ENCODE measurements at regions not wholly inside any gene's neighbourhood (a gene's known extent, or its start where the extent isn't known, plus 50 kb on each side); places are given as distances from the start of the nearest gene placed in this dataset.
A peak's percentile ranks its signal among the peaks of the same experiment; 100 is the strongest.

- Histone ChIP-seq H2AK5ac (ENCODE audit: low read length) (no peak overlapping the region), H3K23ac (ENCODE audit: low read length) (peak overlapping the region; percentile 0), H3K9ac (ENCODE audit: low read length) (no peak overlapping the region), H3K14ac (ENCODE audit: low read length) (no peak overlapping the region), H4K12ac (ENCODE audit: low read depth, low read length) (no peak overlapping the region), H4K8ac (ENCODE audit: low read depth, low read length) (no peak overlapping the region), H2BK120ac (ENCODE audit: insufficient read depth, low read length, poor library complexity) (no peak overlapping the region), H4K91ac (ENCODE audit: low read depth, low read length) (no peak overlapping the region), H3K79me1 (ENCODE audit: low read length) (no peaks in the 10 kb centered on the region), H3K79me2 (ENCODE audit: control insufficient read depth, insufficient read depth, low read length, poor library complexity) (no peaks in the 10 kb centered on the region), H2BK5ac (ENCODE audit: low read depth, low read length, poor library complexity) (no peak overlapping the region), H3K4me3 (ENCODE audit: low read depth, low read length) (no peak overlapping the region), H3K18ac (ENCODE audit: low read length) (no peak overlapping the region), H2BK12ac (ENCODE audit: low read length) (no peak overlapping the region), H3K36me3 (ENCODE audit: control insufficient read depth in 1 of 2, insufficient read depth in 2 of 2, low read length in 2 of 2) (no peaks in the 10 kb centered on the region), H3K4me1 (ENCODE audit: control insufficient read depth in 1 of 2, insufficient read depth in 2 of 2, low read length in 2 of 2) (peaks cover 3 to 4% of the 10 kb centered on the region in 2 experiments), H3K4ac (ENCODE audit: low read depth, low read length) (no peak overlapping the region), H2AFZ (ENCODE audit: insufficient read depth, low read length, poor library complexity) (no peak overlapping the region), H3K27me3 (ENCODE audit: insufficient read depth, low read length) (no peaks in the 10 kb centered on the region), H3K27ac (ENCODE audit: low read depth, low read length) (no peak overlapping the region), H3K9me3 (ENCODE audit: insufficient read depth, low read depth, low read length) (peaks cover 1% of the 10 kb centered on the region), H3K4me2 (ENCODE audit: low read length) (no peak overlapping the region)
- DNase-seq: no peak
- WGBS (ENCODE audit: extremely low coverage, insufficient coverage, insufficient read length): 100% methylated on average over 5 of the region's 5 CpGs
These were observed 275.3 kb downstream of the HRH4 start for GRCh38 chr18:24735624-24736231.

- Histone ChIP-seq H3K9ac (ENCODE audit: low read length) (no peak overlapping the region), H4K91ac (ENCODE audit: low read depth, low read length) (no peak overlapping the region), H3K18ac (ENCODE audit: low read length) (no peak overlapping the region), H2BK12ac (ENCODE audit: low read length) (no peak overlapping the region), H2BK120ac (ENCODE audit: insufficient read depth, low read length, poor library complexity) (no peak overlapping the region), H2AK5ac (ENCODE audit: low read length) (no peak overlapping the region), H3K4me2 (ENCODE audit: low read length) (no peak overlapping the region), H3K27ac (ENCODE audit: low read depth, low read length) (no peak overlapping the region), H2BK5ac (ENCODE audit: low read depth, low read length, poor library complexity) (no peak overlapping the region), H3K14ac (ENCODE audit: low read length) (no peak overlapping the region), H3K23ac (ENCODE audit: low read length) (no peak overlapping the region), H3K27me3 (ENCODE audit: insufficient read depth, low read length) (no peaks in the 10 kb centered on the region), H3K4ac (ENCODE audit: low read depth, low read length) (no peak overlapping the region), H3K79me1 (ENCODE audit: low read length) (no peaks in the 10 kb centered on the region), H3K79me2 (ENCODE audit: control insufficient read depth, insufficient read depth, low read length, poor library complexity) (no peaks in the 10 kb centered on the region), H3K9me3 (ENCODE audit: insufficient read depth, low read depth, low read length) (peaks cover 1% of the 10 kb centered on the region), H3K36me3 (ENCODE audit: control insufficient read depth in 1 of 2, insufficient read depth in 2 of 2, low read length in 2 of 2) (no peaks in the 10 kb centered on the region), H3K4me1 (ENCODE audit: control insufficient read depth in 1 of 2, insufficient read depth in 2 of 2, low read length in 2 of 2) (peaks cover 3% of the 10 kb centered on the region in 2 experiments), H2AFZ (ENCODE audit: insufficient read depth, low read length, poor library complexity) (no peak overlapping the region), H4K12ac (ENCODE audit: low read depth, low read length) (no peak overlapping the region), H3K4me3 (ENCODE audit: low read depth, low read length) (no peak overlapping the region), H4K8ac (ENCODE audit: low read depth, low read length) (no peak overlapping the region)
- no CpG with 5 or more reads among the region's 8 CpGs for WGBS (ENCODE audit: extremely low coverage, insufficient coverage, insufficient read length)
- no peak for DNase-seq
These were observed 276.4 kb downstream of the HRH4 start for GRCh38 chr18:24736662-24737330.

- Histone ChIP-seq H3K4me2 (ENCODE audit: low read length) (no peak overlapping the region), H3K36me3 (ENCODE audit: control insufficient read depth in 1 of 2, insufficient read depth in 2 of 2, low read length in 2 of 2) (no peaks in the 10 kb centered on the region), H2BK120ac (ENCODE audit: insufficient read depth, low read length, poor library complexity) (no peak overlapping the region), H4K91ac (ENCODE audit: low read depth, low read length) (no peak overlapping the region), H2BK12ac (ENCODE audit: low read length) (no peak overlapping the region), H3K9me3 (ENCODE audit: insufficient read depth, low read depth, low read length) (no peaks in the 10 kb centered on the region), H3K4me1 (ENCODE audit: control insufficient read depth in 1 of 2, insufficient read depth in 2 of 2, low read length in 2 of 2) (no peaks in the 10 kb centered on the region), H3K27me3 (ENCODE audit: insufficient read depth, low read length) (no peaks in the 10 kb centered on the region), H2BK5ac (ENCODE audit: low read depth, low read length, poor library complexity) (no peak overlapping the region), H3K79me2 (ENCODE audit: control insufficient read depth, insufficient read depth, low read length, poor library complexity) (no peaks in the 10 kb centered on the region), H2AK5ac (ENCODE audit: low read length) (no peak overlapping the region), H3K23ac (ENCODE audit: low read length) (no peak overlapping the region), H3K9ac (ENCODE audit: low read length) (no peak overlapping the region), H4K8ac (ENCODE audit: low read depth, low read length) (no peak overlapping the region), H3K79me1 (ENCODE audit: low read length) (no peaks in the 10 kb centered on the region), H4K12ac (ENCODE audit: low read depth, low read length) (no peak overlapping the region), H3K14ac (ENCODE audit: low read length) (no peak overlapping the region), H2AFZ (ENCODE audit: insufficient read depth, low read length, poor library complexity) (no peak overlapping the region), H3K27ac (ENCODE audit: low read depth, low read length) (no peak overlapping the region), H3K18ac (ENCODE audit: low read length) (no peak overlapping the region), H3K4ac (ENCODE audit: low read depth, low read length) (no peak overlapping the region), H3K4me3 (ENCODE audit: low read depth, low read length) (no peak overlapping the region)
- no CpG with 5 or more reads among the region's 2 CpGs for WGBS (ENCODE audit: extremely low coverage, insufficient coverage, insufficient read length)
- no peak for DNase-seq
These were observed 280.4 kb downstream of the HRH4 start for GRCh38 chr18:24740829-24741228.

- H2AFZ ChIP-seq (ENCODE audit: insufficient read depth, low read length, poor library complexity): no peak overlapping the region
- H3K9me3 ChIP-seq (ENCODE audit: insufficient read depth, low read depth, low read length): no peaks in the 10 kb centered on the region
- no peak overlapping the region for H3K18ac ChIP-seq (ENCODE audit: low read length)
- H4K91ac ChIP-seq (ENCODE audit: low read depth, low read length): no peak overlapping the region
- DNase-seq: no peak
- H3K23ac ChIP-seq (ENCODE audit: low read length): no peak overlapping the region
- H2BK12ac ChIP-seq (ENCODE audit: low read length): no peak overlapping the region
- no peak overlapping the region for H3K14ac ChIP-seq (ENCODE audit: low read length)
- no peak overlapping the region for H3K4ac ChIP-seq (ENCODE audit: low read depth, low read length)
- no CpG with 5 or more reads among the region's 1 CpG for WGBS (ENCODE audit: extremely low coverage, insufficient coverage, insufficient read length)
- no peak overlapping the region for H4K12ac ChIP-seq (ENCODE audit: low read depth, low read length)
- no peak overlapping the region for H4K8ac ChIP-seq (ENCODE audit: low read depth, low read length)
- H3K4me2 ChIP-seq (ENCODE audit: low read length): no peak overlapping the region
- H3K4me3 ChIP-seq (ENCODE audit: low read depth, low read length): no peak overlapping the region
- H2BK5ac ChIP-seq (ENCODE audit: low read depth, low read length, poor library complexity): no peak overlapping the region
- H3K9ac ChIP-seq (ENCODE audit: low read length): no peak overlapping the region
- no peaks in the 10 kb centered on the region for H3K79me2 ChIP-seq (ENCODE audit: control insufficient read depth, insufficient read depth, low read length, poor library complexity)
- H3K79me1 ChIP-seq (ENCODE audit: low read length): no peaks in the 10 kb centered on the region
- no peaks in the 10 kb centered on the region for H3K4me1 ChIP-seq (ENCODE audit: control insufficient read depth in 1 of 2, insufficient read depth in 2 of 2, low read length in 2 of 2)
- H3K27ac ChIP-seq (ENCODE audit: low read depth, low read length): no peak overlapping the region
- no peaks in the 10 kb centered on the region for H3K36me3 ChIP-seq (ENCODE audit: control insufficient read depth in 1 of 2, insufficient read depth in 2 of 2, low read length in 2 of 2)
- H2AK5ac ChIP-seq (ENCODE audit: low read length): no peak overlapping the region
- no peak overlapping the region for H2BK120ac ChIP-seq (ENCODE audit: insufficient read depth, low read length, poor library complexity)
- no peaks in the 10 kb centered on the region for H3K27me3 ChIP-seq (ENCODE audit: insufficient read depth, low read length)
These were observed 280.9 kb downstream of the HRH4 start for GRCh38 chr18:24741321-24741720.
